ENCODE measurements at regions not wholly inside any gene's neighbourhood (a gene's known extent, or its start where the extent isn't known, plus 50 kb on each side); places are given as distances from the start of the nearest gene placed in this dataset.
"Not testable (repeated sequence)": the region's sequence is repeated elsewhere in the genome, so short reads cannot be mapped to it uniquely, and the experiment has no call there.

DNA sequence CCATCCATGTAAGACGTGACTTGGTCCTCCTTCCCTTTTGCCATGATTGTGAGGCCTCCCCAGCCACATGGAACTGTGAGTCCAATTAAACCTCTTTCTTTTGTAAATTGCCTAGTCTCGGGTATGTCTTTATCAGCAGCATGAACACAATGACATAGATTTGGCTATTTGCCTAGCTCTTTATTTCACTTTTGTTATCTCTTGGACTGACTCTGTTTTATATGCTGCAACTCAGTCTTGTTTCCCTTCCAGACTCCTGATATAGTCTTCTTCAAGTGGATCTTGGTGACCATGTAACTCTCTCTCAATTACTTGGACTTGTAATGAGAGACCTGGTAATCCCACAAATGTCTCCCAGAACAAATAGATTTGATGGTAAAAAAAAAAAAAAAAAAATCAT, 627.6 kb downstream of the CCDC85A start:
- Histone ChIP-seq H3K27me3 (no peaks in the 10 kb centered on the region), H3K4me1 (no peaks in the 10 kb centered on the region), H3K36me3 (no peaks in the 10 kb centered on the region), H3K27ac (no peak overlapping the region), H3K4me3 (no peak overlapping the region), H3K9me3 (no peaks in the 10 kb centered on the region)
- no peak for DNase-seq
- no peak for TF ChIP-seq POLR2A (IDR thresholded peaks at IDR 0.05)
- TF ChIP-seq, protein P1, sequence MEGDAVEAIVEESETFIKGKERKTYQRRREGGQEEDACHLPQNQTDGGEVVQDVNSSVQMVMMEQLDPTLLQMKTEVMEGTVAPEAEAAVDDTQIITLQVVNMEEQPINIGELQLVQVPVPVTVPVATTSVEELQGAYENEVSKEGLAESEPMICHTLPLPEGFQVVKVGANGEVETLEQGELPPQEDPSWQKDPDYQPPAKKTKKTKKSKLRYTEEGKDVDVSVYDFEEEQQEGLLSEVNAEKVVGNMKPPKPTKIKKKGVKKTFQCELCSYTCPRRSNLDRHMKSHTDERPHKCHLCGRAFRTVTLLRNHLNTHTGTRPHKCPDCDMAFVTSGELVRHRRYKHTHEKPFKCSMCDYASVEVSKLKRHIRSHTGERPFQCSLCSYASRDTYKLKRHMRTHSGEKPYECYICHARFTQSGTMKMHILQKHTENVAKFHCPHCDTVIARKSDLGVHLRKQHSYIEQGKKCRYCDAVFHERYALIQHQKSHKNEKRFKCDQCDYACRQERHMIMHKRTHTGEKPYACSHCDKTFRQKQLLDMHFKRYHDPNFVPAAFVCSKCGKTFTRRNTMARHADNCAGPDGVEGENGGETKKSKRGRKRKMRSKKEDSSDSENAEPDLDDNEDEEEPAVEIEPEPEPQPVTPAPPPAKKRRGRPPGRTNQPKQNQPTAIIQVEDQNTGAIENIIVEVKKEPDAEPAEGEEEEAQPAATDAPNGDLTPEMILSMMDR (IDR thresholded peaks at IDR 0.05) = no peak

DNA sequence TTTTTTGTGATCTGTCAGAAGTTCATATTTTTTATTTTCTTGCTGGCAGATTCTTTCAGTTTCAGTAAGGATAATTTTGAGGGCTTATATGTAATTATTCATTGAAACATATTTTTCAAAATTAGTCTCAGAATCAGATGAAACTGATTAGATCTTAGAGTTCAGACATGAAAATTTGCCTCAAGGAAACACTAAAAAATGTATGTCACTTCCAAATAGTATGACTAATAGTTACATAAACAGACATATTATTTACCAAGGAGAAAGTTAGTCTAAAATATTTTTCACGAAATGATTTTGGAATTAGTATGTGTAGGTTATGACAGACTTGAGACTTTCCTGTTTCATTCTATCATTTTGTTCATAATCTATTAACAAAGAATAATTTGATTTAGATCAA, 628.6 kb downstream of the CCDC85A start:
- H3K4me3 ChIP-seq = no peak overlapping the region
- TF ChIP-seq POLR2A (IDR thresholded peaks at IDR 0.05) = no peak
- H3K36me3 ChIP-seq = no peaks in the 10 kb centered on the region
- H3K27ac ChIP-seq = no peak overlapping the region
- H3K9me3 ChIP-seq = no peaks in the 10 kb centered on the region
- no peak for DNase-seq
- no peaks in the 10 kb centered on the region for H3K4me1 ChIP-seq
- H3K27me3 ChIP-seq = no peaks in the 10 kb centered on the region

DNA sequence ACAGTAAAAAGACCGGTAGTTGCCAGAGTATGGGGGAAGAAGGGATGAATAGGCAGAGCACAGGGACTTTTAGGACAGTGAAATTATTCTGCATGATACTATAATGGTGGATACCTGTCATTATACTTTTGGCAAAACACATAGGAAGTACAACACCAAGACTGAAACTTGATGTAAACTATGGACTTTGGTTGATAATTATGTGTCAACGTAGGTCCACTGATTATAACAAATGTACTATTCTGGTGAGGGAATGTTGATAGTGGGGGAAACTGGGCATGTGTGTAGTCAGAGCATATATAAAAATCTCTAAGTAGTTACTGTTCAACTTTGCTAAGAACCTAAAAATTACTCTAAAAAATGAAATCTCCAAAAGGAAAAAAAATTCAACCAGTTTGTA, 629.7 kb downstream of the CCDC85A start:
- Histone ChIP-seq H3K9me3 (no peaks in the 10 kb centered on the region), H3K4me3 (no peak overlapping the region), H3K27ac (no peak overlapping the region), H3K27me3 (no peaks in the 10 kb centered on the region), H3K4me1 (no peaks in the 10 kb centered on the region), H3K36me3 (no peaks in the 10 kb centered on the region)
- no peak for DNase-seq
- TF ChIP-seq, protein P1 (IDR thresholded peaks at IDR 0.05) = no peak
- no peak for TF ChIP-seq POLR2A (IDR thresholded peaks at IDR 0.05)

DNA sequence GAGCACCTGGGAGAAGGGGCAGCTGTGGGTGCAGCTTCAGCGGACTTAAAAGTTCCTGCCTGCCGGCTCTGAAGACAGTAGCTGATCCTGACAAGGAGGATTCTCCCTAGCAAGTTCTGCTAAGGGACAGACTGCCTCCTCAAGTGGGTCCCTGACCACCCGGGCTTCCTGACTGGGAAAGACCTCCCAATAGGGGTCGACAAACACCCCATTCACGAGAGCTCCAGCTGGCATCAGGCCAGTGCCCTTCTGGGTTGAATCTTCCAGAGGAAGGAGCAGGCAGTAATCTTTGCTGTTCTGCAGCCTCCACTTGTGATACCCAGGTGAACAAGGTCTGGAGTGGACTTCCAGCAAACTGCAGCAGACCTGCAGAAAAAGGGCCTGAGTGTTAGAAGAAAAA, 632.9 kb downstream of the CCDC85A start:
- Histone ChIP-seq H3K27me3 (no peaks in the 10 kb centered on the region), H3K27ac (no peak overlapping the region), H3K4me1 (no peaks in the 10 kb centered on the region), H3K4me3 (no peak overlapping the region), H3K9me3 (no peaks in the 10 kb centered on the region), H3K36me3 (no peaks in the 10 kb centered on the region)
- TF ChIP-seq POLR2A (IDR thresholded peaks at IDR 0.05) = no peak
- TF ChIP-seq, protein P1 (IDR thresholded peaks at IDR 0.05) = no peak
- no peak for DNase-seq

GRCh38 chr2:56831780-56832179, 648.0 kb downstream of the CCDC85A start:
- Histone ChIP-seq H3K9me3 (no peaks in the 10 kb centered on the region), H3K27ac (no peak overlapping the region), H3K27me3 (no peaks in the 10 kb centered on the region), H3K4me3 (no peak overlapping the region), H3K36me3 (no peaks in the 10 kb centered on the region), H3K4me1 (no peaks in the 10 kb centered on the region)
- TF ChIP-seq, protein P1 (IDR thresholded peaks at IDR 0.05) = no peak
- TF ChIP-seq POLR2A (IDR thresholded peaks at IDR 0.05) = no peak
- DNase-seq = no peak

DNA sequence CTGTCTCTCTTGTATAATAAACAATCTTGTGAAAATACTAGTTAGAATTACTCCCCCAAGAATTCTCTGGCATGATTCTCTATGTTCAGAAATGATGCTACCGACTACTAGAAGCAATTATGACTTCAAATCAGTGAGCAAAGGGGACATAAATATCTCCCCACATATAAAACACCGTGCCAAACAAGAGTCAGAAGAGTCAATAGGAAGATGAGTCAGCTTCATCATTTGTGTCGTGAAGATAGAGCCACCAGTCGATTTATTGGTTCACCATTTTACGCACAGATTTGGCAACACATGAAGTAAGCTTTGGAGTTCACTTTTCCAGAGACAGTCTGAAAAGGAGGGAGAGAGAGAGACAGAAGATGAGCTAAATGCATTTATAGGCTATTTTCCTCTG, 650.9 kb downstream of the CCDC85A start:
- Histone ChIP-seq H3K27ac (no peak overlapping the region), H3K9me3 (no peaks in the 10 kb centered on the region), H3K36me3 (no peaks in the 10 kb centered on the region), H3K4me3 (no peak overlapping the region), H3K4me1 (no peaks in the 10 kb centered on the region), H3K27me3 (no peaks in the 10 kb centered on the region)
- DNase-seq = no peak
- TF ChIP-seq, protein P1 (IDR thresholded peaks at IDR 0.05) = no peak
- TF ChIP-seq POLR2A (IDR thresholded peaks at IDR 0.05) = no peak

- H3K27ac ChIP-seq, H3K27me3 ChIP-seq, H3K4me3 ChIP-seq, DNase-seq, H3K4me1 ChIP-seq, H3K9me3 ChIP-seq, H3K36me3 ChIP-seq: not testable (repeated sequence)
Observed at GRCh38 chr2:56840009-56840408, 656.2 kb downstream of the CCDC85A start.
